ENCODE measurements at regions not wholly inside any gene's neighbourhood (a gene's known extent, or its start where the extent isn't known, plus 50 kb on each side); places are given as distances from the start of the nearest gene placed in this dataset.

DNA sequence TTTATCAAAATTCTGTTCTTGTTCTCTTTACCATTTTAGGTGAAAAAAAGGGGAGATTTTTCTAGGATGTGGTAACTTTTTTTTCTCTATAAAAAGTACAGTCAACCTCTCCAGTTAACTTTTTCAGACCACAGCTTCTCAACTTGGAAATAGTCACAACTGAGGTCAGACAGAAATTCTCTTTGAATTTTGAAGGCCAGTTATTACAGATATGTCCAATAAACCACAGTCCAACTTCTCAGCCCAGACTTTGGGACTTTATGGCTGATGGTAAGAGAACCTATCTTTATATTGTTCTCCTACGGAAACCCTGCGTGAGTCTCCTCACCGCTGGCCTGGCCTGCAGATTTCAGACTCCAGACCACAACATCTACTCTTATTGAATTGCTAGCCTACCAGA, 176.7 kb downstream of the DACT1 start:
- no peak for DNase-seq (ENCODE audit: low read depth in 2 of 2)

DNA sequence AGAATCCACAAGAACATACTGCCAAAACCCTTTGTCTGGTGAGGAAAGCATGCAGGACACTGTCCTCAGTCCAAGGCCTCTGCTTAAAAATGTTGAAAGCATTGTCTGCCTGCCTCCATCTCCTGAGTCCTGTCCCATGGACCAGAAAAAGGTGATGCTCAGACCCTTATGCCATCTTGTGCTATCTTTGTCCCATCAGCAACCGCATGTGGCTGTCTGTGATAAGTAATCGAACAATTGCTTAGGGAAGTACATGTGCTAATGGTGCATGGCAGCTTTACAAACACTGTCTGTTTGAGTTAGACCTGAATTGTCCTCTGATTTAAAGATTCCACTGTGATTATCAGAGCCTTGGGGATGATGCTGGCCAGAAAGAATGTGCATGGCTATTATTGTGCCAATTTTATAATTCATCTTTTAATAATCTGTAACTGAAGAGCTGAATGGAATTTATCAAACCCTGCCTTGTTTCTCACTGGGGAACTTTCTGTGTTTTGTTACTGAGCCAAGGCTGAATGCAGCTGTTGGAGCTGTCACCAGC, 177.5 kb downstream of the DACT1 start:
- DNase-seq (ENCODE audit: low read depth in 2 of 2), result no peak

- DNase-seq (ENCODE audit: low read depth in 2 of 2), result no peak
Observed at GRCh38 chr14:58815794-58816193, 178.0 kb downstream of the DACT1 start.

DNA sequence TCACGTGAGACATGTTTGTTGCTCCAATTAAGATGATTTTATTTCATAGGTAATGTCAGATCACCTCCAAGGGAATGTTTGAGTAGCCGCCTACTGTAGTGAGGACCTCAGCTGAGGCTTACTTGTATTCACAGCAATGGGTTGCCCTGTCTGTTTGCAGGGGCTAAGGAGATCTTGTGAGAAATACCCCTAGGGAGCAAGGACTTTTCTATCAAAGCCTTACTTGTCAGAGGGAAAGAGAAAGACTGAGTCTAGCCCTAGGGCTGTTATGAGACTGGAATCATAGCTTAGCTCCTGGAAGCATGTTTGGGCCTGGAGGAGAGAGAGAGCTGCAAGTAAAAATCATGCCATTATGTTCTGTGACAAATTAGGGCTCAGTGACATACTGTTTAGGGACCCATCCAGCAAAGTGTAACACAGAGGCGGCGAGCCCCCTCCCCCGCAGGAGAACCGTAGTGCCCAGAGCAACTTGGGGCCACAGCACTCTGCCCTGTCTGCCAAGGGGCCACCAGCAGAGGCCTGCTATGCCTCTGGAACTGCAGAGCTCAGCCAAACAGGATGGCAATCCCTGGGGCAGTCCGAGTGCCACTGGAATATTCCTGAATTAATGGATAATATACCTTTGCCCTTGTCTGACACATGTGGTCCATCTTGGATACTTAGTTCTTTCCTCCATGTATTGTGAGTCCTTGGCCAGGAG, 178.8 kb downstream of the DACT1 start:
- no peak for DNase-seq (ENCODE audit: low read depth in 2 of 2)

DNA sequence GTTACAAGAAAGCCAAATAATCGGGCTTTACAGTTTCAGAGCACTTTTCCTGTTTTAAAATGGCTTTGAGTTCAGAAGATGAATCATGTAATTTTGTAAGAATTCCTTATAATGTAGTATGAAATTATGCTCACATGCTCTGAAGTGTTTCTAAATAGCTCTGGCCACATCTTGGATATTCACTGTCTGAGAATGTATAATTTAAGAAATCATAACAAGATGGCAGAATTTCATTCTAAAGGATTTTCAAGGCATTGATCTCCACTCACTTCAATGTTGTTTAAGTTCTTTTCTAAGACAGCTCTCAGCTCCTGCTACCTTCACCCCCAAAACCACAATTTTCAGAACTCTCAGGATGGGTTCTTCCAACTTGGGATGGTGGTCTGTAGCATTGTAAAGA, 180.1 kb downstream of the DACT1 start:
- DNase-seq (ENCODE audit: low read depth in 2 of 2), result no peak

GRCh38 chr14:58820032-58820431, 182.3 kb downstream of the DACT1 start:
- no peak for DNase-seq (ENCODE audit: low read depth in 2 of 2)

GRCh38 chr14:58821421-58821820, 183.7 kb downstream of the DACT1 start:
- no peak for DNase-seq (ENCODE audit: low read depth in 2 of 2)

DNA sequence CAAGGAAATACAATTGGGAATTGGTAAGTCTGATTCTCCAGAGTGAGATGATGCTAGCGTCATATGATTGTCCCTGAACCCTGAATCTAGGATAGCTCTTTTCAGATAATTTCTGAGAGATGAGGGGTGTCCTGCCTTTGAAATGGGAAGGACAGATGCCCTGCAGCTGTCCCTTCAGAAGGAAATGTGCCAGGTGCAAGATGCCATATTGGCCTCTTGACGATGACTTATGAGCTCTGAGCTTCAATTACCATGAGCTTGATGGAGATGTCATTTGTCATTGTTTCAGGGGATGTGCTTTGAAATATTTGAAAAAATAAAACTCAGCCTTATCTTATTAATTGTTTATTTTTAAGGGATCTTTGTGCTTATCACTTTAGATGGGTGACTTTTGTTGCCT, 185.1 kb downstream of the DACT1 start:
- no peak for DNase-seq (ENCODE audit: low read depth in 2 of 2)

GRCh38 chr14:58823312-58823711, 185.6 kb downstream of the DACT1 start:
- DNase-seq (ENCODE audit: low read depth in 2 of 2), result no peak

- no peak for DNase-seq (ENCODE audit: low read depth in 2 of 2)
Observed at GRCh38 chr14:58824106-58824505, 186.3 kb downstream of the DACT1 start.

- no peak for DNase-seq (ENCODE audit: low read depth in 2 of 2)
Observed at GRCh38 chr14:58824796-58825195, 187.0 kb downstream of the DACT1 start.

GRCh38 chr14:58825606-58826005, 187.8 kb downstream of the DACT1 start:
- no peak for DNase-seq (ENCODE audit: low read depth in 2 of 2)

DNA sequence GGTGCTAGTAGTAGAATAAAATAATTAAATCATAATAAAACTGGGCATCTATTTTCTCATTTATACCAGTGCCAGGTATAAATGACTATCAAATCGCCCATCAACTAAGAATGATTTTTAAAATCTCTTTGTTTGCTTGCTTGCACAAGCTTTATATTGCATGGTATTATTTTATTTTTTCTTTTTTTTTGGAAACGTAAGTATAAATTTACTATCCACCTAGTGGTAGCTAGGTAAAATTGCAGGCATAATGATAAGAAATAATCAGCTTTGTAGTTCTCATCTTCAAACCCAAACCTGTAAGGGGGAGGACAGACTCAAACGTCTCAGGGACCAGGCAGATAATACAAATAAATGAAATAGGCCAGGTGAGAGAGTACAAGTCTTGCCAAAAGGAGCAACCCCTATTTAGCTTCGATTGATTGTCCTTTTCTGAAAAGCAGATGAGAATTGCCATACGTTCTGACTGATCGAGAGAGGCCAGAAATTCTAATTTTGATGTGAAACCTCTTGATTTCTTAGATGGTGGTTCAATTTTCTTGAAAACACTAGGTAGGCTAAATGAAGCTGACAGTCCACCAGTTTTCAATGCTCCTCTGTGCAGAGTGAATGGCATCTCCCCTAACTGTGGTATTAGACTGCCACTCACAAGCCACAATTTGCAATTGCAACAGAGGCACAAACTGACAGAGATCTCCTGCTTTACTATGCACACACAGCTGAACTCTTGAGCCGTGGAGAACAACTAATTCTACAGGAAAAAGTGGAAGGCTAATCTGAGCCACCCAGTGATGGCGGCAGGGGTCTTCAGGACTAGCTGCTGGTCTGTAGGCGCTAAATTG, 189.3 kb downstream of the DACT1 start:
- DNase-seq (ENCODE audit: low read depth in 2 of 2), result no peak

GRCh38 chr14:58828298-58828697, 190.5 kb downstream of the DACT1 start:
- no peak for DNase-seq (ENCODE audit: low read depth in 2 of 2)

- no peak for DNase-seq (ENCODE audit: low read depth in 2 of 2)
Observed at GRCh38 chr14:58829594-58829993, 191.8 kb downstream of the DACT1 start.

DNA sequence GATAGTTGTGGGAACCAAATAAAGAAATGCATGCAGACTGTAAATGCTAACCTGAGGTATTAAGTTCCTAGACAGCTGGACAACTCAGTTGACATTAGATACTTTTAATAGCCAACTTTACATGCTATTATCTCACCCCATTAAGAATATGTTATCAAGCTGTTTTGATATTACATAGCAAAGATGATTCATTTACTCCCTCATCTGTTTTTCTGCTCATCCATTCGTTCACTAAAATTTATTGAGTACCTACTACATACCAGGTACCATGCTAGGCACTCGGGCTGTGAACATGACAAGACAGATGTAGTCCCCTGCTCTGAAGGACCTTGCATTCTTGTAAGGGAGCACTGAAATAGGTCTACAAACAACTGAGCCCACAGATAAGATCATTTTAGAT, 192.4 kb downstream of the DACT1 start:
- DNase-seq (ENCODE audit: low read depth in 2 of 2), result no peak

DNA sequence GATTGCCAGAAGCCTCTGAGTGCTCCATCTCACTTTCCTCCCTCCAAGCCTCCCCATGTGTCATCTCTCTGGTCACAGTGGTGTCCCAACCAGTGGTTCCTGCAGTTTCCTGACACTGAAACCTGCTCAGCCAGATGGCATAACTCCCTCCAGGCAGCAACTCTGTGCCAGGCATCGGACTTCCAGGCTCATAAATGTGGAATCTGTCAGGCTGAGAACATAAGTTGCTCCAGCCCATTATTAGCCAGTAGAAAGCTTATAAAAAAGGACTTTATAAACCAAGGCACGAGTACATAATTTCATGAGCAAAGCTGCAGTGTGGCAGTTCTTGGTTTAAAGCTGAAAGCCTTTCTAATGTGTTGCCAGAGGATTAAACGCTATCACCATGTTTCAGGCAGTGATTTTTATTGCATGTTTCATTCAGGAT, 194.3 kb downstream of the DACT1 start:
- DNase-seq (ENCODE audit: low read depth in 2 of 2), result no peak

- DNase-seq (ENCODE audit: low read depth in 2 of 2), result no peak
Observed at GRCh38 chr14:58833634-58834378, 196.0 kb downstream of the DACT1 start.

GRCh38 chr14:58836303-58836974, 198.7 kb downstream of the DACT1 start:
- DNase-seq (ENCODE audit: low read depth in 2 of 2), result no peak

DNA sequence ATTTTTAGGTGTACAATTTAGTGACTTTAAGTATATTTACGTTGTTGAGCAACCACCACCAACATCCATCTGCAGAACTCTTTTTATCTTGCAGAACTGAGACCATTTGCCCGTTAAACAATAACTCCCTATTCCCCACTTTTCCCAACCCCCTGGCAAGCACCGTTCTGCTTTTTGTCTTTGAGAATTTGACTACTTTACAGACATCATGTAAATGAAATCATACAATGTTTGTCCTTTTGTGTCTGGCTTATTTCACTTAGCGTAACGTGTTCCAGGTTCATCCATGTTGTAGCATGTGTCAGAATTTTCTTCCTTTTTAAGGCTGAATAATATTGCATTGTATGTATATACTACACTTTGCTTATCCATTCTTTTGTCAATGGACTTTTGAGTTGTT, 201.5 kb downstream of the DACT1 start:
- DNase-seq (ENCODE audit: low read depth in 2 of 2), result no peak

DNA sequence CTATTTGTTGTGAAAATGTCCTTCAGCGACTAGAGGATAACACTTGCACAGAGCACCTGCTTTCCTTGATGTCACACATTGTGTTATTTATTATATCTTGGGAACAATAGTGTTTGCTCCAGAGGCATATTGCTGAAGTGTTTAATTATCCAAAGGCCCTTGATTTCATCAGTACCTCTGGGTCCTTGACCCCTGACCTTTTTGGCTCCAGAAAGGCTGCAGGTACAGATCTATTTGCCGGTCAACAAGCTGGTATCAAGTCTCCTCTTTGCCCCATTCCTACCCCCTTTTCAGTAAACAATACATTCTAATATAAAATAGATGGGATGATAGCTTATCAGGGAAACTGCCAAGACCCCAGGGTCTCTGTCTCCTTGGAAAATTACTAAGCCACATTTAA, 206.8 kb downstream of the DACT1 start:
- no peak for DNase-seq (ENCODE audit: low read depth in 2 of 2)

All from stimulated activated CD8-positive, alpha-beta memory T cell treated with anti-CD3 and anti-CD28 coated beads, Interleukin-2, amount 100 ng/mL, for 1 hour (primary cell).